ENCODE measurements at regions not wholly inside any gene's neighbourhood (a gene's known extent, or its start where the extent isn't known, plus 50 kb on each side); places are given as distances from the start of the nearest gene placed in this dataset.

DNA sequence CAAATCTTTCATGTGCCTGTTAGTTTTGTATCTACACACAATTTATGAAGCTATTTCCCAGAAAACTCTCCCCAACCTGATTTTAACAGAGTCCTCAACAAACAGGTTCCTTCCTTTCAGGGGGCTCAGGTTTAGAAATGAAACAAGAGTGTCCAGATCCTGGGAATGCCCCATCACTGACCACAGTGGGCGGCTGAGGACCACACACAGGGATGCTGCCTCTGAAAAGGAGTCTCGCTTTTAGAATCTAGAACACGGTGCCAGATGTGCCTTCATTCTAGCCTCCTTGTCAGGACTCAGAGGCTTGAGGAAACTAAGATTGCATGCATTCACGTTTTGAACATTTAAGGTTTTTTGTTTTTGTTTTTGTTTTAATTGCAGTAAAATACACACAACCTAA, 115.0 kb downstream of the FOXB1 start:
- Histone ChIP-seq H3K4me3 (ENCODE audit: low read length) (peak overlapping the region; percentile 50; the same call in 1 of the 2 replicates), H3K27me3 (ENCODE audit: insufficient read depth, low read length) (peaks cover 17% of the 10 kb centered on the region), H3K27ac (ENCODE audit: low read depth, low read length) (peak overlapping the region; percentile 52; the same call in 1 of the 2 replicates), H3K4me1 (ENCODE audit: insufficient read depth, low read length) (peaks cover 67% of the 10 kb centered on the region), H3K9ac (ENCODE audit: low read depth, low read length) (no peak overlapping the region), H3K36me3 (ENCODE audit: insufficient read depth, low read length) (no peaks in the 10 kb centered on the region), H3K9me3 (ENCODE audit: insufficient read depth, low read depth, low read length) (no peaks in the 10 kb centered on the region)
- 6% methylated on average over 4 of the region's 4 CpGs for WGBS

DNA sequence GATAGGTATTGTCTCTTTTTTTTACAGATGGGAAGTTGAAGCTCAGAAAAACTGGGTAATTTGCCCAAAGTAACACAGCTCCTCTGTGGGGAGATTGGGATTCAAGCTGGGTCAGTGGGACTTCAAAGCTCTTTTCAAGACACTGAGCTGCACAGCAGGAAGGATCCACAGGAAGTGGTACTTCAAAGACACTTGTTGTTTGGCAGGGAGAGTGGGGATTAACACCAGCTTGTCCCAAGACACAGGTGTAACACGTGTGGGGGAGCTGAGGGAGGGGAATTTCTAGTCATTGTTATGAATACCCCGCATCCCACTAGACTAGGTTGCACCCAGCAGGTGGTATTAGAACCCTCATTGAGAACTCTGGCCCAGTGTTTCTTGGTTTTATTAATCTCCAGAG, 116.0 kb downstream of the FOXB1 start:
- no peaks in the 10 kb centered on the region for H3K9me3 ChIP-seq (ENCODE audit: insufficient read depth, low read depth, low read length)
- peaks cover 66% of the 10 kb centered on the region for H3K4me1 ChIP-seq (ENCODE audit: insufficient read depth, low read length)
- 0 out of 2 replicates have a peak overlapping the region, but pooled peaks have one; percentile 50 for H3K4me3 ChIP-seq (ENCODE audit: low read length)
- no peaks in the 10 kb centered on the region for H3K36me3 ChIP-seq (ENCODE audit: insufficient read depth, low read length)
- H3K27me3 ChIP-seq (ENCODE audit: insufficient read depth, low read length), result peaks cover 17% of the 10 kb centered on the region
- H3K9ac ChIP-seq (ENCODE audit: low read depth, low read length), result no peak overlapping the region
- peak overlapping the region; percentile 9; the same call in 1 of the 2 replicates for H3K27ac ChIP-seq (ENCODE audit: low read depth, low read length)
- 0% methylated on average over 2 of the region's 2 CpGs for WGBS

DNA sequence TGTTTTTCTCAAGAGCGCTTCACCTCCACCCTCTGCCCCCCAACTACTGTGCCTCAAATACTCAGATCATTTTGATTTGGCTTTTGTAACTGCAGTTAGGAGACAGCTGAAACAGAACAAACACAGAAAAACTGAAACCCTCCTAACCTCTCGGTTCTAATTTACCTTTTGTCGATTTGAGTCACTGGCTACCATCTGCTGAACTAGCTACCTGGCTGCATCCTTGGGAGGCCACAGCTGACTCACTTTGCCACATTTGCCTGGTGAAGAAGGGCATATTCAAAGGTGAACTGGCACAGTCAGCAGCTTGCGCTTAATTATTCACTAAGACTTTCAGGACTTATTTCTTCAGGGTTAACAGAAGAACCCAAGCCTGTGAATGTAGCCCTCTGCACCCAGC, 117.7 kb downstream of the FOXB1 start:
- WGBS, result 88% methylated on average over 4 of the region's 4 CpGs
- Histone ChIP-seq H3K4me3 (ENCODE audit: low read length) (no peak overlapping the region), H3K4me1 (ENCODE audit: insufficient read depth, low read length) (peaks cover 52% of the 10 kb centered on the region)

DNA sequence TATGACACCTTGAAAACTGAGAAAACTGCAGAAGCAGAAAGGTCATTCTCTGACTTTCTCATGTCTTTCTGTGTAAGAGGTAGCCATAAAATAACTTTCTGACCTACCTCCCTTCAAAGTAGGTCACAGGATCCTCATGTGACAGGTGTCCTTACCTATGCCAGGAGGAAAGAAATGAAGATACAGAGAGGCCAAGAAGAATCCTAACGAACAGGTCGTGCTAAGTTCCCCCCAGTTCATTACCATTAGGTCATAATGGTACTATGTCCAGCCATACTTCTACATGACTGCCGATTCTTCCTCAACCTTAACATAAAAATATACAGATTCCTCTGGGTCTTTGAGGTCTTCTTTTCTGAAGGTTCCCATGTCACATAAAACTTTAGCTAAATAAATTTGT, 118.6 kb downstream of the FOXB1 start:
- peaks cover 48% of the 10 kb centered on the region for H3K4me1 ChIP-seq (ENCODE audit: insufficient read depth, low read length)
- H3K27ac ChIP-seq (ENCODE audit: low read depth, low read length), result no peak overlapping the region
- no peak overlapping the region for H3K4me3 ChIP-seq (ENCODE audit: low read length)
- no peaks in the 10 kb centered on the region for H3K9me3 ChIP-seq (ENCODE audit: insufficient read depth, low read depth, low read length)
- peaks cover 19% of the 10 kb centered on the region for H3K27me3 ChIP-seq (ENCODE audit: insufficient read depth, low read length)
- 95% methylated on average over 3 of the region's 3 CpGs for WGBS
- no peaks in the 10 kb centered on the region for H3K36me3 ChIP-seq (ENCODE audit: insufficient read depth, low read length)
- H3K9ac ChIP-seq (ENCODE audit: low read depth, low read length), result no peak overlapping the region

More for the DNA sequence above, 117.7 kb downstream of the FOXB1 start:
- H3K27ac ChIP-seq (ENCODE audit: low read depth, low read length), result no peak overlapping the region
- H3K9ac ChIP-seq (ENCODE audit: low read depth, low read length), result no peak overlapping the region
- no peaks in the 10 kb centered on the region for H3K9me3 ChIP-seq (ENCODE audit: insufficient read depth, low read depth, low read length)
- no peaks in the 10 kb centered on the region for H3K36me3 ChIP-seq (ENCODE audit: insufficient read depth, low read length)
- H3K27me3 ChIP-seq (ENCODE audit: insufficient read depth, low read length), result peaks cover 19% of the 10 kb centered on the region

DNA sequence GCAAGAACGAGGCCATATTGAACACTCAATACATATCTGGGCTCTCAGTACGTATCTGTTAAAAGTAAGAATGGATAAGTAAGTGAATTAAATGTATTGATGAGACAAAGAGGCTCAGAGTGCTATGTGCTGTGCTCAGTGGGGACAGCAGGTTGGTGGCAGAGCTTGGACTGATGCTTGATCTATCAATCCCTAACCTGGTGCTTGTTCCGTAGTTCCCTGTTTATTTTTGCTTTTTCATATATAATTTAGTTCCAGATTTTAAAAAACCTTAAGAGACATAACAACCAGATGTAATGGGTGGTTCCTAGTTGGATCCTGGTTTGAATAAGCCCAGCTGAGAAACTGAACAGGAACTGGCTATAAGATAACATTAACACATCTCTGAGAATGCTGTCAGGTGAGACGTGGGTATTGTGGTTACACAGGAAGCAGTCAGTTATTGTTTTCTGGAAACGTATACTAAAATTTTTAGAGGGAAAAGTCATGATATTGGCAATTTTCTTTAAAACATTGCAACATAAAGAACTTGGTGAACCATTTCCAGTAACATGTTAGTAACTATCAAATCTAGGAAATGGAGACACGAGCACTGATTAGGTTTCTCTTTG, 120.5 kb downstream of the FOXB1 start:
- peaks cover 48% of the 10 kb centered on the region for H3K4me1 ChIP-seq (ENCODE audit: insufficient read depth, low read length)

DNA sequence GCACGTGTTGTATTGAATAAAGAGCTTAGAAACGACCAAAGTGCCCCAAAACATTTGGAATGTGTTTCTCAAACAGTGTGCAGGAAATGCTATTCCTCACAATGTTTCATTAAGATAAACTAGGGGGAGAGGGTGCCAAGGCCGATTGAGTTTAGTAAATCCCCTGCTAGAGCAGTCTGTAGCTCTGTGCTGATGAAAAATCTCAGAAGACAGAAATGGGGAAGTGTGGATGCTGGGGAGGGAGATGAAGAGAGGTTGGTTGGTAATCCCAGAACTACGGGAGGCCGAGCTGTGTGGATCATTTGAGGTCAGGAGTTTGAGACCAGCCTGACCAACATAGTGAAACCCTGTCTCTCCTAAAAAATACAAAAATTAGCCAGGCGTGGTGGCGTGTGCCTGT, 121.2 kb downstream of the FOXB1 start:
- Histone ChIP-seq H3K27me3 (ENCODE audit: insufficient read depth, low read length) (peaks cover 19% of the 10 kb centered on the region), H3K4me1 (ENCODE audit: insufficient read depth, low read length) (peaks cover 45% of the 10 kb centered on the region), H3K4me3 (ENCODE audit: low read length) (no peak overlapping the region), H3K9ac (ENCODE audit: low read depth, low read length) (no peak overlapping the region), H3K9me3 (ENCODE audit: insufficient read depth, low read depth, low read length) (no peaks in the 10 kb centered on the region), H3K27ac (ENCODE audit: low read depth, low read length) (no peak overlapping the region), H3K36me3 (ENCODE audit: insufficient read depth, low read length) (no peaks in the 10 kb centered on the region)
- 90% methylated on average over 7 of the region's 7 CpGs for WGBS

More for the DNA sequence above, 120.5 kb downstream of the FOXB1 start:
- no peaks in the 10 kb centered on the region for H3K36me3 ChIP-seq (ENCODE audit: insufficient read depth, low read length)
- no peak overlapping the region for H3K4me3 ChIP-seq (ENCODE audit: low read length)
- no peak overlapping the region for H3K9ac ChIP-seq (ENCODE audit: low read depth, low read length)
- 88% methylated on average over 5 of the region's 6 CpGs for WGBS
- peaks cover 19% of the 10 kb centered on the region for H3K27me3 ChIP-seq (ENCODE audit: insufficient read depth, low read length)
- H3K9me3 ChIP-seq (ENCODE audit: insufficient read depth, low read depth, low read length), result no peaks in the 10 kb centered on the region
- no peak overlapping the region for H3K27ac ChIP-seq (ENCODE audit: low read depth, low read length)

DNA sequence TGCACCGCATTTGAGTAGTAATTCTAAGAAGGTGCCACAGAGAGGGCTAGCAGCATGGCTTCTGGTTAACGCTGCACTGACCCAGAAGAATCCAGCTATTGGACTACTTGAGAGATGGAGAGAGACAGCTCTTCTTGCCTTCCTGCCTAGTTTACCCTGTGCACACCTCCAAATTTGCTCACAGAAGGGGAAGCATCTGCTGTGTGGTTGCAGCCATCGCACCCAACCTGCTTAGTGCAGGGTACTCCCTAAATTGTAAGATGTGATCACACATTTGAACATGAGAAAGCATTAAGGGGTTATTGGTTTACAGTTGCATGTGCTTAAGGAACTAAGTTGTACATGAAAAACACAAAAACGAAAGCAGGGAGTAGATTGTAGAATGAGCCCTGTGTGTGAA, 122.1 kb downstream of the FOXB1 start:
- WGBS, result 96% methylated on average over 4 of the region's 4 CpGs
- no peak overlapping the region for H3K4me3 ChIP-seq (ENCODE audit: low read length)

DNA sequence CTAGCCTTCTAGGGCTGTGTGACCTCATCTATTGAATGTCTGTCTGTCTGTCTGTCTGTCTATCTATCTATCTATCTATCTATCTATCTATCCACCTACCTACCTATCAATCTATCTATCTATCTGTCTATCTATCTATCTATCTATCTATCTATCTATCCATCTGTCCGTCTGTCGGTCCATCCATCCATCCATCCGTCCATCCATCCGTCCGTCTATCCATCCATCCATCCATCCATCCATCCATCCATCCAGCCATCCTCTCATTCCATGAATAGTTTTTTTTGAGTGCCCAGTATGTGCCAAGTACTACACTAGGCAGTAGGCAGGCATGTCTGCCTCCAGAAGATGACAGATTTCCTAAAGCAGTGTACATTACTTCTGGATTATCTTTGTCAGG, 122.5 kb downstream of the FOXB1 start:
- WGBS, result 93% methylated on average over 5 of the region's 5 CpGs
- no peak overlapping the region for H3K9ac ChIP-seq (ENCODE audit: low read depth, low read length)
- no peak overlapping the region for H3K4me3 ChIP-seq (ENCODE audit: low read length)
- peaks cover 10% of the 10 kb centered on the region for H3K27me3 ChIP-seq (ENCODE audit: insufficient read depth, low read length)
- H3K36me3 ChIP-seq (ENCODE audit: insufficient read depth, low read length), result no peaks in the 10 kb centered on the region
- no peaks in the 10 kb centered on the region for H3K9me3 ChIP-seq (ENCODE audit: insufficient read depth, low read depth, low read length)
- no peak overlapping the region for H3K27ac ChIP-seq (ENCODE audit: low read depth, low read length)
- H3K4me1 ChIP-seq (ENCODE audit: insufficient read depth, low read length), result peaks cover 34% of the 10 kb centered on the region

More for the DNA sequence above, 122.1 kb downstream of the FOXB1 start:
- H3K27me3 ChIP-seq (ENCODE audit: insufficient read depth, low read length), result peaks cover 13% of the 10 kb centered on the region
- no peaks in the 10 kb centered on the region for H3K36me3 ChIP-seq (ENCODE audit: insufficient read depth, low read length)
- no peak overlapping the region for H3K9ac ChIP-seq (ENCODE audit: low read depth, low read length)
- H3K4me1 ChIP-seq (ENCODE audit: insufficient read depth, low read length), result peaks cover 38% of the 10 kb centered on the region
- H3K9me3 ChIP-seq (ENCODE audit: insufficient read depth, low read depth, low read length), result no peaks in the 10 kb centered on the region
- H3K27ac ChIP-seq (ENCODE audit: low read depth, low read length), result no peak overlapping the region

DNA sequence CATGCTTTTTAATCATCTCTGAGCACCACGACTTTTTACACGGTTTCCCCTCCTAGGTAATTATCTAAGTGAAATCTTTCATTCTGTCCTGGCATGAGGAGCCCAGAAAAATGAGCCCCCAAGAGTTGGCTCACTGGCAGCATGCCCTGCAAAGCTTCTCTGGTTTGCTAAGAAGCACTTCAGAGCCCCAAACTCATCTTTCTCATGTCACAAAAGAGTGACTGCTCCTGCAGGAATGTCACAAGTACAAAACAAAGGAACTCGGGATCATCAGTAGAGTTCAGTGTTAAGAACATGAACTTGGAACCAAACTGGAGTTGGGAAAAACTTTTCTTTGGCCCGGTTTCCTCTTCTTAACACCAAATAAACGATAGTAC, 123.9 kb downstream of the FOXB1 start:
- peak overlapping the region; percentile 42; the same call in 1 of the 2 replicates for H3K27ac ChIP-seq (ENCODE audit: low read depth, low read length)

DNA sequence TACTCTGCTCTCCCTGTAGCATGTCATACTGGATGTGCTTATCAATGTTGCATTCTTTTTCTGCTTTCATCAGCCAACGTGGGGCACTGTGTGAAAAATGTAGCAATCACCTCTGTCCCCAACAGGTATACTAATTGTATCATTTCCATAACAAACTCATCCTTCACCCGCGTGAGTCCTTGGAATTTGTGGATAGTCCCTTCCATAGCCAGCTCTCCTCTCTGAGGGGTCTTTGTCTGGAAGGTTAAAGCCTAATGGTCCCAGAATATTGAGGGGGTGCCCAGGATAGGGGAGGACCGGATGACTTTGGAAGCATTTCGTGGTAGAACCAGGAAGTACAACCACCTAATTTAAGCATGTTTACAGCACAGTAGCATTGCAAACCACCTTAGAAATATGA, 124.6 kb downstream of the FOXB1 start:
- Histone ChIP-seq H3K4me1 (ENCODE audit: insufficient read depth, low read length) (peaks cover 28% of the 10 kb centered on the region), H3K9me3 (ENCODE audit: insufficient read depth, low read depth, low read length) (no peaks in the 10 kb centered on the region), H3K27me3 (ENCODE audit: insufficient read depth, low read length) (peaks cover 3% of the 10 kb centered on the region; the same call in 1 of the 2 replicates), H3K27ac (ENCODE audit: low read depth, low read length) (peak overlapping the region; percentile 68; the same call in 1 of the 2 replicates), H3K9ac (ENCODE audit: low read depth, low read length) (0 out of 2 replicates have a peak overlapping the region, but pooled peaks have one; percentile 35), H3K36me3 (ENCODE audit: insufficient read depth, low read length) (no peaks in the 10 kb centered on the region), H3K4me3 (ENCODE audit: low read length) (peak overlapping the region; percentile 35)
- WGBS, result 10% methylated on average over 5 of the region's 5 CpGs

More for the DNA sequence above, 123.9 kb downstream of the FOXB1 start:
- WGBS, result 33% methylated on average over 5 of the region's 5 CpGs
- Histone ChIP-seq H3K4me3 (ENCODE audit: low read length) (peak overlapping the region; percentile 44), H3K4me1 (ENCODE audit: insufficient read depth, low read length) (peaks cover 28% of the 10 kb centered on the region), H3K27me3 (ENCODE audit: insufficient read depth, low read length) (peaks cover 3% of the 10 kb centered on the region), H3K9me3 (ENCODE audit: insufficient read depth, low read depth, low read length) (no peaks in the 10 kb centered on the region), H3K9ac (ENCODE audit: low read depth, low read length) (no peak overlapping the region), H3K36me3 (ENCODE audit: insufficient read depth, low read length) (no peaks in the 10 kb centered on the region)

DNA sequence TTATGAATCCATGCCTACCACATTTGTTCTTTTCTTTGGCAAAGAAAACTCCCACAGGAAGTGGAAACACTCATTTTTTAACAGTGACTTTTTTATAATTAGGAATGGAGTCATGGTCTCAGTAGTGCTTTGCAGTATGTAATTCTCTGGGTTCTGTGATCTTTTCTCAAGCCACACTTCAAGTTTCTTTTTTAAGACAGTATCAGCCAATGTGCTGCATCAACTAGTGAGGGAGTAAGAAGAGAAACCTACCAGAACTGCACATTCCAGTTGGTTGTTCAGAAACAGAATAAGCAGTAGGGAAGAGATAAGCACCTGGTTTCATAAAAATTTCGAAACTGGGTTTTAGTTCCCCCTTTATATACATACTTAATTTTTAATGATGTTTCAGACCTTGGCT, 126.3 kb downstream of the FOXB1 start:
- H3K27ac ChIP-seq (ENCODE audit: low read depth, low read length), result no peak overlapping the region
- 0 out of 2 replicates have a peak, but pooled peaks cover 3% of the 10 kb centered on the region for H3K27me3 ChIP-seq (ENCODE audit: insufficient read depth, low read length)
- H3K4me3 ChIP-seq (ENCODE audit: low read length), result no peak overlapping the region
- no peaks in the 10 kb centered on the region for H3K36me3 ChIP-seq (ENCODE audit: insufficient read depth, low read length)
- no peak overlapping the region for H3K9ac ChIP-seq (ENCODE audit: low read depth, low read length)
- peaks cover 28% of the 10 kb centered on the region for H3K4me1 ChIP-seq (ENCODE audit: insufficient read depth, low read length)
- H3K9me3 ChIP-seq (ENCODE audit: insufficient read depth, low read depth, low read length), result no peaks in the 10 kb centered on the region
- no CpG with 5 or more reads among the region's 1 CpG for WGBS

All from HUES64 (cell line).